Hepatic stellate cell (primary cell): ENCODE measurements at regions not wholly inside any gene's neighbourhood (a gene's known extent, or its start where the extent isn't known, plus 50 kb on each side); places are given as distances from the start of the nearest gene placed in this dataset.

Experiments used
- DNase-seq: peaks from one replicate; pipeline ENCODE4 v3.0.0; 2011; ENCODE audit warnings: low spot score

GRCh38 chr2:128437204-128437565 is 118.5 kb upstream of the HS6ST1 start:
- DNase-seq = no peak

GRCh38 chr2:128438091-128438490 is 119.4 kb upstream of the HS6ST1 start:
- DNase-seq = no peak

GRCh38 chr2:128438586-128438985 is 119.9 kb upstream of the HS6ST1 start:
- no peak for DNase-seq

- DNase-seq = no peak
Measured at GRCh38 chr2:128439031-128439790, 120.5 kb upstream of the HS6ST1 start.

GRCh38 chr2:128439791-128440665 is 121.4 kb upstream of the HS6ST1 start:
- no peak for DNase-seq

- no peak for DNase-seq
Measured at GRCh38 chr2:128440666-128441340, 122.1 kb upstream of the HS6ST1 start.

GRCh38 chr2:128441341-128442052 is 122.8 kb upstream of the HS6ST1 start:
- DNase-seq = no peak

GRCh38 chr2:128442053-128442751 is 123.5 kb upstream of the HS6ST1 start:
- DNase-seq = no peak

- no peak for DNase-seq
Measured at GRCh38 chr2:128442891-128443302, 124.2 kb upstream of the HS6ST1 start.

- no peak for DNase-seq
Measured at GRCh38 chr2:128444121-128444771, 125.6 kb upstream of the HS6ST1 start.

GRCh38 chr2:128444816-128445522 is 126.3 kb upstream of the HS6ST1 start:
- DNase-seq = no peak

- no peak for DNase-seq
Measured at GRCh38 chr2:128445523-128445900, 126.8 kb upstream of the HS6ST1 start.

GRCh38 chr2:128446049-128446873 is 127.6 kb upstream of the HS6ST1 start:
- DNase-seq = no peak

- no peak for DNase-seq
Measured at GRCh38 chr2:128446874-128447537, 128.3 kb upstream of the HS6ST1 start.

- no peak for DNase-seq
Measured at GRCh38 chr2:128447538-128447995, 128.9 kb upstream of the HS6ST1 start.

GRCh38 chr2:128448331-128449225 is 129.9 kb upstream of the HS6ST1 start:
- DNase-seq = no peak

- no peak for DNase-seq
Measured at GRCh38 chr2:128449226-128450061, 130.8 kb upstream of the HS6ST1 start.
